NCI-H187 treated with DMSO at 0.1 percent for 48 hours (cell line): ENCODE measurements at regions not wholly inside any gene's neighbourhood (a gene's known extent, or its start where the extent isn't known, plus 50 kb on each side); places are given as distances from the start of the nearest gene placed in this dataset.
"Not testable (repeated sequence)": the region's sequence is repeated elsewhere in the genome, so short reads cannot be mapped to it uniquely, and the experiment has no call there.

ENCODE experiments used
- DNase-seq: peaks from one replicate; lab custom pipeline; 2025; lab: John Stamatoyannopoulos, UW

DNA sequence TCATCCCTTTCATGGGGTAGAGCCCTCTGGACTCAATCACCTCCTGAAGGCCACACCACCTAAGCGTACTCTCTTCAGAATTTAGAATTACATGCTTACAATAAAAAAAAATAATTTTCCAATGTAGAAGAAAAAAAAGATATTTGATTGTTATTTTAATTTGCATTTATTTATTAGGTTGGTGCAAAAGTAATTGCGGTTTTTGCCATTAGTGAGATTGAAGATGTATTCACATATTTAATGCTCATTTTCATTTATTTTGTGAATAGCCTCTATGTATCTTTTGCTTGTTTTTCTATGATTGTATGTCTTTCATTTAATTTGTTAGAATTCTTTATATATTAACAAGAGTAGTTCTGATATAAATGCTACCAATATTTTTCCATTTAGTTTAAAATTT, 220.5 kb downstream of the RND3 start:
- no peak for DNase-seq

DNA sequence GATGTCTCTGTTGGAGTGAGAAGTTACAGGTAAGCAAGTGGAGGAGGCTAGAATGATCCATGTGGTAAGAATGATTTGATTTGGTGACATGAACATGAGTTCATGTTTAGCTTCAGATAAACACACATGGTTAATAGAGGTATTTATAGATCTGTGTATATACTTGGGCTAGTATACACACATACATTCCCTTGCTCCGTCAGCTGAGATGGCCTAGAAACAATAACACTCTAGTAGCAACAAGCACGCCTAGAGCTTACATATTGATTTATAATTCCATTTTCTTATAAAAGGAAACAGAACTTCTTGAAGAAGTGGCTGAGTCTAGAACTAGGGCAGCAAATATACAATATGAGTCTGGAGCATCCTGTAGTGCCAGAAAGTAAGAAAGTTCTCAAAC, 223.0 kb downstream of the RND3 start:
- DNase-seq, result no peak

DNA sequence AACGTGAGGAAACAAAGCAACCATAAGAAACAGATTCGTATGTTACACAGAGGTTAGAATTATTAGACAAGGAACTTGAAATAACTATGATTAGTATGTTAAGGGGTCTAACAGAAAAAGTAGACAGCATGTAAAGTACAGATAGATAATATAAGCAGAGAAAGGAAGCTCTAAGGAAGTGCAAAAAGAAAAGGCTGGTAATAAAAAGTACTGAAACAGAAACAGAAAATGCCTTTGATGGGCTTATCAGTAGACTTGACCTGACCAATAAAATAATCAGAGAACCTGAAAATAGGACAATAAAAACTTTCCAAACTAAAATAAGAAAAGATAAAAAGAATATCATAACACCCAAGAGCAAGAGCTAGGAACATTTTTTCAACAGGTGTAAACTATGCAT, 225.8 kb downstream of the RND3 start:
- DNase-seq, result no peak

DNA sequence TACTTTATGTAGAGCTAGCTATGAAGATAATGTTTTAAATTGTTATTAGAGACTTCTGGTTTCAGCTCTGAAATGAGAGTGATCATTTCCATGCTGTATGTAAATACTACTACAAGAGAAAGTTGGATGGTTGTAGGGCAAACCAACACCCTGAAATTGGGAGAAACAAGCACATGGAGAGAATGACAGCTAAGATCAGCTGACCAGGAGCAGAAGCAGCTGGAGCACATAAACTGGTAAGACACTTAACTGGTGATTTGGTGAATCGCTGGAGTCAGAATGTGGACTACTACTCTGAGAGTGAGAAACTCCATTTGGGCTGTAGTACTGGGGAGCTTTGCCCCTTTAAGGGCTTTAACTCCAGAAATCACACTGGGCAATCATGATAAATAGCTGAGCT, 226.8 kb downstream of the RND3 start:
- DNase-seq, result no peak

DNA sequence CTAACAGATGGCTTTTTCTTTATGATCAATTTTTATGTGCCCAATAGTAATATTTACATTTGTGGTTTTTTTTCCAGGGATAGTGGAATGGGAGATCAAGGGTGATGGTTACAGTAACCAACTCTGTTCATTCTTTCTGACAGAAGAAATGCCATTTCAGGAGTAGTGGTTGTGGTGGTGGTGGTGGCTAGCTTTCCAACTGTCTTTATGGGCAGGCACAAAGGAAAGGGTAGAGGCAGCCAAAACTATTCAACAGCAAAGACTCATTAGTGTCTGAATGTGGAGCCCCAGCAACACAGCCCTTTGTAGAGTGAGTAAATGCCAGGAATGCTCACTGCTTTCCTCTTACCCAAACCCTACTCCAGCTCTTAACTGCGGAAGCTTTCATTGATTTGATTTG, 227.7 kb downstream of the RND3 start:
- no peak for DNase-seq

DNA sequence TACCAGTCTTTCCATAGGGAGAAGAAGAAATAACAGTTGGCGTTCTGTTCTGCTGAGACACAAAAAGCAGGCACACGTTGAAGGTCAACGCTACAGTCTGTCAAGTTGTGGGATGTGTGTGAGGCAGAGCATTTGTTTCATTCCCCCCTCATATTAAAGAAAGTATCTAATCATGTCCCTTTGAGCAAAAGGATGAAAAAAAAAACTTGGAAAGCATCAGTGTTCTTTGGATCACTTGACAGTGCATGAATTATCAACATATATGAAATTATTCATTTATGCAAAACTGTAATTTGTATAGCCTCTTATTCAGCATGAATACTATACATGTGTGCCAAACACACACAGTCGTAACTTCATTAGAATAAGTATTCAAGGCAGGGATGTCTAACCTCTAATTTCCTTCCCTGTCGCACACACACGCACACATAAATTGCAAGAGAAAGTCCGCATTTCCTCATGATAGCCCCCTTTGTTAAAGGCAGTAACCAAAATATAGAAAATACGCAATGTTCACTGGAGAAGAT, 228.6 kb downstream of the RND3 start:
- DNase-seq, result no peak

DNA sequence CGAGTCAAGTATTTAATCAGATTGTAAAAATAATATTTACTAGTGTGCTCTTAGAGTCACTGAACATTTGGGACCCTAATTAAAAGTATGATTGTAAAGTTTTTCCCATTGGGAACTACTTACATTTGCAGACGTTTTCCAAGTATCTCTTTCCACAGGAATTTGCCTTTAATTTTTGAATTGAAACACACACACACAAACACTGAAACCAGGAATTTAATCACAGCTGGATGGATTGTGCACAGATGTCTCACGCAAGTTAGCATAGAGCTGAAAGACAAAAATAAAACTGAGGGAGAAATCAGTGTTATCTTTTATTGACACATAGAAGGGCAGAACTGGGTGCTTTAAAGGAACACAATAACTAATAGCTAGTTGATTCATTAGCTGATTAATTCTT, 230.7 kb downstream of the RND3 start:
- DNase-seq, result no peak

DNA sequence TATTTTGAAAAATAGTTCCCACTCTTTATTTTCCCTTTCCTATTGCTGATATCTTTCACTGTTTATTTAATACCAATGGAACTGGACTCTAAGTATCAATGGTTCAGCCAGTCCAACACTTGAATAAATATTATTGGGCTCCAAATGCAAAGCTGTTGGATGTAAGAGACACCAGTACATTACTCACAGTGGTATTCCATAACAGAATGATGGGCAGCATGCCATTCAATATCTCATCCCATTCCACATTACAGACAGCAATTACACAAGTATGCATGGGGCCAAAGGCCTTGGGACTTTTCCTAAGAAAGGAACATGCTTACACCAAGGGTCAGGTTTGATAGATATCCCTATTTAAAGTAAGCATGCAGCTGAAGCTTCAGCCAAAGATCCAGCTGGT, 231.9 kb downstream of the RND3 start:
- no peak for DNase-seq

DNA sequence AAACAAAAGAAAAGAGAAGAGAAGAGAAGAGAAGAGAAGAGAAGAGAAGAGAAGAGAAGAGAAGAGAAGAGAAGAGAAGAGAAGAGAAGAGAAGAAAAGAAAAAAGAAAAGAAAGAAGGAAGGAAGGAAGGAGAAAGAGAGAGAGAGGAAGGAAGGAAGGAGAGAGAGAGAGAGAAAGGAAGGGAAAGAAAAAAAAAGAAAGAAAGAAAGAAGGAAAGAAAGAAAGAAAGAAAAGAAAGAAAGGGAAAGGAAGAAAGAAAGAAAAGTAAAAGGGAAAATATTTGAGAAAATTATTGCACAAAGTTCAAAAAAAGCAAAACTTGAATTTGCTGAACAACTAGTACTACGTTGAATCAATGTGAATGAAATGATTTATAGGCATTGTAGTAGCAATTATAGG, 237.7 kb downstream of the RND3 start:
- DNase-seq, result not testable (repeated sequence)

DNA sequence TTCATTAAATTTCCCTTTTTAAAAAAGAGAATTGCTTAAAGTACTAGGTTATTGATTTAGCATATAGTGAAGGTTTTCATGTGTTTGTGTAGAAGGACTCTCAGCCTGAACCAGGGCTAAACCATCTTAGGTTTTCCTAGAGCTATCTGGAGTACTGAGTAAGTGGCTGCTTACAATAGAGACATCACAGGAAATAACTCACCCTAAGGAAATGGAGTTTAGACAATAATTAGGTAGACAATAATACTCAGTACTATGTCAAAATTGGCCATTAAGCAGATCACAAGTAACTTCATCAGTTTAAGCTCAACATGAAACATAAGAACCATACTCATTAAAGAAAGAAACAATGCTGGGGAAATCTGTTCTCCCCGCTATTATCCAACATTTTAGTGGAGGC, 240.0 kb downstream of the RND3 start:
- DNase-seq, result no peak

DNA sequence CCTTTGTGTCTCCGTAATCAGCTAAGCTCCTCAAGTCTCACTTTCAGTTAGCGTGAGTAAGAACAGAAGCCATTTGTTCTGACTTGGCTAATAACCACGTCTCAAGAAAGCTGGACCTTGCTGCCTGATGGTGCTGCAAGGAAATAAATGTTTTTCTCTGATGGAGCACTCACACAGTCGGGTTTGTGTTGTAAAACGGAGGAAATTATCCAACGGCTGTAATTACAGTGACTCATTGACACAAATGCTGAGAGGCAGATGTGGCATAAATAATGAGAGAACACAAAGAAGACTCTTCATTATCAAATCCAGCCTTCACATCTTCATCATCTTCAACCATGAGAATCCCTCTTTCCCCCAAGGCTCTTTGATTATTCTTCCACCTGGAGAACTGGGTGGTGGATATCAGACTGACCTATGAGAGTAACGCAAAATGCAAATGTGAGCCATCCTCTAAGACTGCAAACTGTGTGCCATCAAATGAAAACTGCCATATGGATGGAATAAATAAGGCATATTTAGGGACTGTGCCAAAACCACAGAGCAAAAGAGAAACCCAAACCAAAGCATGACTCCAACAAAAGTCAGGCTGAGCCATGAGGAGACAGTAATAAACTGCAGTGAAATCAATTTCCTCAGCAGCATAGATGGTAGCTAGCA, 252.6 kb downstream of the RND3 start:
- DNase-seq, result no peak

DNA sequence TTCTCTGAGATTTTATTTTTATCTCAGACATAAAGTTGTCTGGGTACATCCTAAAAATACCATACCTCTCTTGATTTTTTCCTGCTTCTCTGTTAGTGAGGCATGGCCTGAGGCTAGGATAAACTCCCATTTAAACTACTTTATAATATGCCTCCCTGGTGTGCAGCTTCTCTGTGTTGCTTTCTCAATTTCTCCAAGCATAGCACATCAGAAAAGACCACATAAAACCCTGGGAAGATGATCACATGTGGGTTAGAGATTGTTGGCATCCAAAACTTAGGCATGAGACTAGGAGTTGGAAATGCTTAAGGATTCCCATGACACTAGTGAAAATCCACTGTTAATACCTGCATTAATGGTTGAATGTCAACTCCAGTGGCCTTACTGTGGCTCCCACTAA, 254.6 kb downstream of the RND3 start:
- no peak for DNase-seq

DNA sequence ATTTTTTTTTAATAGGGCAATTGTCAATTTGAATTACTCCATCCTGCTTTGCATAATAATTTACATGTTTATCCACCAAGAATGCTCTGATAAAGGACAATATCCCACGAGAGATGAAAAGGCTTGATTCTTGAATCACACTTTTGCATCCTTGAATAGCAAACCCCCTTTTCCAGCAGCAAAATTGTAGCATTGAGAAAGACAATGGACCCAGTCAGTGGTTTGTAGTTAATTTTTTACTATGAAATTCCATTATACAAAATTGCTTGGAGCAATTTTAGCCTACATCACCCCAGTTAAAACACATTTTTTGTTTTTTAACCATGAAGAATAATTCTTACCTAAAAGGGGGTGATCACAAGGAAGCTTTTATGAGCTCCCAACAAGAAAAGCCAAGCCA, 255.1 kb downstream of the RND3 start:
- no peak for DNase-seq

DNA sequence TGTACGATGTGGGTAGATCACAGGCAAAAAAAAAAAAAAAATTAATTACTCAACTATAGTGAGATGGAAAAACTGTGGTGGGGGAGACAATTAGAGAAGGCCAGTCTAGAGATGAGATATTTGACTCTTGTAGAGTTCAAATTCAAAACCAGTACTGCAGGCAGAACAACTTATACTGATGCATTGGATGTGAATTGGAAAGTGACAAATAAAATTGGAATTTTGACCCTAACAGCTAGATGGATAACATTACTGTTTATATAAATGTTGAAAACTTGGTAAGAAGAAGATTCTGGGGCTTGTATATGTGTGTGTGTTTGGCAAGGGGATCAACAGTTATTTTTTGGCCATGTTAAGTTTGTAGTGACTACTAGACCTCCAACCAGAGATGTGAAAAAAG, 256.9 kb downstream of the RND3 start:
- no peak for DNase-seq

DNA sequence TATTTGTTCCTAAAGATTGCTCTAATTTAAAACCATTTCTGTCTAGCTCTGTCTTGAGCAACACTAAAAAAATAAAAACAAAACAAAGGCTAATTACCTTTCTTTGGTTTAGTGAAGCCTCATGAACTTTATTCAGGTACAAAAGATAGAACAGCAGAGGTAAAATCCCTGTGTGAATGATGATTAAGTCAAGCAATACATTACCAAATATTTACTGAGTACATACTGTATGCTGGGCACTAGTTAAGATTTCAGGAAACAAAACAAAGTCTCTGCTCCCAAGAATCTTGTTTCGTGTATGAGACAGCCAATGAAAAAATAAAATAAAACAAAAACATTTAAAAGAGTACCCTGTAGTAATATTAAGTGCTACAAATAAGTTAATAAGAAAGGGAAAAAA, 257.5 kb downstream of the RND3 start:
- DNase-seq, result no peak

DNA sequence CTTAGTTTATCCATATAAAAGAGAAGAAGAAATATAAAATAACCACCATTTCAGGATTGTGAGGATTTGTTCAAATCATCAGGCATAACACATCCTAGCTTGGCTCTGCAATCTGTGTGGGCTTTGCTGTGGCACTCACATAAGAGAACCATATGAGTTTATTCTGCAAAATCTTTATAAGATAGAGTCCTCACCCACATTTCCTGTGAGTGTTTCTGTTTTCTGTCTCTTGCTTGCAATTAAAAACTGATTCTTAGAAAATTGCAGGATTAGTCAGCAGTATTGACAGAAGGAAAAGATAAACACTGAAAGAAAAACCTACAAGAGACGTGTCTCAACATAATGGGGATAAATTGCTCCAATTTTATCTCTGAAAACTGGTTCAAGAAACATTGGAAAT, 258.5 kb downstream of the RND3 start:
- DNase-seq, result no peak

DNA sequence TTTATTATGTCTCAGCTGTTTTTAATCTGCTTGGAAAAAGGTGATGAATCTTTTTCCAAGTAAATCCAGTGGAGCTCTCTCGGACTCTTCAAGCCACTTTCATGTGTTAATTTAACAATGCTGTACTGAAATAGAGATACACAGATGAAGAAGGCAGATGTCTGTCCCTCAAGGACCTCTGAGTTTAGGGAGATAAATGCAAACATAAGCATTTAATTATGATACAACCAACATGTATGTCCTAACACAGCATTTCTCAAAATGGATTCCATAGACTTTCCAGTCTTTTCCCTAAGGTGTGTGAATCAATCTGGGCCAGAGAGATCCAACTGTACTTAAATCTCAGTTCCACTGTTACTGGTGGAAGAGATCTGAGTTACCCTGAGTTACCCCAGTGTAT, 262.4 kb downstream of the RND3 start:
- no peak for DNase-seq

DNA sequence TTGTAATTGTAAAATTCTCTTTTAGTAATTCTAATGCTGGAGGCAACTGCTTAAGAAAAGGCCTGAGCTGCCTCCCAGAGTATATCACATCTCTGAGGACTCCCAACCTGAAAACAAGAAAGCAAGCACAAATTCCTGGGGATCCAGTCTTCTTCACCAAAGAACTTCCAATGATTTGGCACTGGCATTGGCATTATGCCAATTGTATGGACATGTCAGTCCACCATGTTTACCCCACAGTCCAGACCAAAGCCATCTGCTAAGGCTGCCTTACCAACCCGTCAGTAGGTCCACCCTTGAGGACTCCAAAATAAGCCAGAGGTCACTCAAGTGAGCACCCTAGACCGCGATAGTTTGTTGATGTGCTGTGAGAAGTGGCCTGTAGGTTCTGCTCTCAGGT, 263.1 kb downstream of the RND3 start:
- no peak for DNase-seq

DNA sequence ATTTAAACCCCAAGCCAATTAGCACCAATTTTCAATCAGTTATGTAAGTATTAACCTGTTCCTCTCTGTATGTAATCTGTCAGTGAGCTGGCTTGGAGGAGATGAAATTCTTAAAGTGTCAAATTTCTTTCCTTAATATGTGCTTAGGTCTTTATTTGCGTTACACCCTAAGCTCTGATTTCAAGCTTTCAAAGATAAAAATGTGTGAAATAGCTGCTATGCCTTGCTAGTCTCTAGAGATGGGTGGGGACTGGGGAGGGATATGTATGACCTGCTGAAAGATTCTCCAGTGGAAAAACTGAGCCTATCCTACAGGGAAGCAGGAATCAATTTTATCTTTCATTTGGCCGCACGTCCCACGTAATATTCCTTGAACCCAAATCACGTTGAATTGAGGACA, 264.5 kb downstream of the RND3 start:
- no peak for DNase-seq

DNA sequence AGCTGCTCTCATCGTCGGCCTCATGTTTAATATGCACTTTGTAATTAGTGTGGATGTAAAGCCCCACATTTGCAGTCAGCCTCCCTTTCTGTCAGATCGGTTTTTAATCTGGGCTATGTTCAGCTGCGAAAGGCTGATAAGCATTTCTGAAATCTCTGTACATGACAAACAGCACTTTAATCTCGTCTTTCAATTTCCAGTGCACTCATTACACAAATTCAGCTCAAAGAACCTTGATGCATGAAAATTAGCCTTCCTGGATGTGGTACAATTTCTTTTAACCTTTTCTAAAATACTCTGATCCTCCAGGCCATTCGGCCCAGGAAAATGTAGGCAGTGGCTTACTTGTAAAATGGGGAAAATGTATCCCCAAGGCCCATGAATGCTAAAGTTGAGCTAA, 265.1 kb downstream of the RND3 start:
- no peak for DNase-seq

DNA sequence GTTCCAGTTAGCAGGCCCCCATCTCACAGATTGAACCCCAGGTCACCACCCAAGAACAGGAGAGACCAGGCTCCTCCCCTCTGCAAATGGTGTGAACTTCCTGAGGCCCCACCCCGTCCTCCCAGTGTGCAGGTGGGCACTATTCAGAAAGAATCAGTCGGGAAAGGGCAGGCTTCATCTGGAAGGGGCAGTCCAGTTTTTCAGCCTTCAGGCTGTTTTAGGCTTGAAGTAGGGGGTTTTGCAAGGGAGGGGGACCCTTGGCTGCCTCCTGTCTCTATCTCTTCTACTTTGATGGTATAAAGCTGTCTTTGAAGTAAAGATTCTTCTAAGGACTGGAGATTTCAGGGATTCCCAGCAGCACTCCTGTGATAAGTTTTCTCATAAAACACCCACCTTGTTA, 267.6 kb downstream of the RND3 start:
- no peak for DNase-seq

DNA sequence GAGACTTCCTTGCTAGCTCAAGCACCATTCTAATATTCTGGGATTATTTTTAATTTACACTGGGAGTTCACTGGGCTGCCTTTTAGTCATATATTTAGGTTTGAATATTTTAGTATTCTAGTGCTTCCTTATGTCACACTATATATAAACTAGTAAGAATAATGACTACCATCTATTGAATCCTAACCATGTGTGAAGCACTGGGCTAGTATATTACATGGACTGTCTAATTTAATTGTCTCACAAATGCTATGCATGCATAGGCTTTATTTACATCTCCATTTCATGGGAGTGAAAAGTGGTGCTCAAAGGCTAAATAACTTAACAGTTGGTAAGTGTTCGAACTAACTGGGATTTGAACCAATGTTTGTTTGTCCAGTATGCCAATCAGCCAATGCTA, 272.4 kb downstream of the RND3 start:
- DNase-seq, result no peak

DNA sequence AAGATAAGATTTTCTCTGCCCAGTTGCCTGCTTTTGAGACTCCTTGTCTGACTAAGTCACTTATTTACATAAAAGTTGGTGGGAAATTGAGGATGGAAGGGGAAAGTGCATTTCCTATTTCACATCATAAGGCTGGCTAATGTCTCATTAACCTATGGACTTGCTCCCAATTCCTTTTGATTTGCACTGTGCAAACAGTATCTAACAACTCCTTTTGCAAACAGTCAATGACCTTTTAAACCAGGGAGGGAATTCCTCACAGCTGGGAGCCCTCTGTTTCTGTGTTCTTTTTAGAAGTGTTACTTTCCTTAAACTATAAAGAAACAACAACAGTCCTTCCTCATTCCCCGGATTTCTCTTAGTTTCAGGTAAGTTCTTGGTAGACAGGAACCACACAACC, 272.8 kb downstream of the RND3 start:
- no peak for DNase-seq

DNA sequence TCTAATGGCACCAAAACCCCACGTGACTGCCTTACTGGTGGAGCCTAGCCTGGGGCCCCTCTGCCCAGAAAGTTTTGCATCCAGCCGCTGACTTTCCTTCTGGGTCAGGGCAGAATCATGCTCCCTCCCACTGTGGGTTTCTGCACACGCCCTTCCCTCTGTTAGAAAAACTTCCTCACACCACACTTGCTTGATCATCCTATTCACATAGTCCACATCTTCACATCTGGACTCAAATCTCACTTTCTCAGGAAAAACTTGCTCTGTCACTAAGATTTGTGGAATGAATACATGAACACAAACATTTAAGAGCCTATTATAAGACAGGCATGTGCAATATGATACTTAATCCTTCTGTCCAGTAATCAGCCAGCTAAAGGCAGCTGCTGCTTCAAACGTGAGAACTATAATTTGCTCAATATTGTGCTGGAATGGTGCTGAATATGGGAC, 274.7 kb downstream of the RND3 start:
- no peak for DNase-seq
